Lung (tissue), 11 donors: ENCODE measurements at regions not wholly inside any gene's neighbourhood (a gene's known extent, or its start where the extent isn't known, plus 50 kb on each side); places are given as distances from the start of the nearest gene placed in this dataset.

Experiments
- ATAC-seq: fragments of 200-7000 bp; cut with Tn5 transposase; one replicate; pipeline ENCODE4 v1.9.1; 2020; ENCODE audit warnings: moderate number of reproducible peaks; ENCODE audit not compliant: insufficient read depth, low FRiP score
- DNase-seq, 3 donors: peaks; one replicate each; pipeline ENCODE4 v3.0.0-alpha.2; 2013 to 2017
- H3K27ac ChIP-seq, 2 donors: one replicate each; pipeline ENCODE4 v1.5.1; 2013; ENCODE audit warnings: mild to moderate bottlenecking in 2 of 2, moderate library complexity in 2 of 2, control low read depth in 1 of 2, inconsistent platforms in 1 of 2, low read depth in 1 of 2, low read length in 1 of 2
- H3K27me3 ChIP-seq, 3 donors: one replicate each; pipeline ENCODE4 v1.5.1; 2013; ENCODE audit warnings: low read length in 2 of 3; ENCODE audit not compliant: control insufficient read depth in 3 of 3, insufficient read depth in 3 of 3
- H3K36me3 ChIP-seq, 4 donors: one replicate each; pipeline ENCODE4 v1.5.1; 2013; ENCODE audit warnings: low read length in 4 of 4, mild to moderate bottlenecking in 1 of 4, moderate library complexity in 1 of 4; ENCODE audit not compliant: control insufficient read depth in 4 of 4, insufficient read depth in 4 of 4
- H3K4me1 ChIP-seq, 5 donors: one replicate each; pipeline ENCODE4 v1.5.1; 2013; ENCODE audit warnings: low read length in 5 of 5, mild to moderate bottlenecking in 2 of 5, moderate library complexity in 1 of 5; ENCODE audit not compliant: control insufficient read depth in 5 of 5, insufficient read depth in 5 of 5
- H3K4me3 ChIP-seq: one replicate; pipeline ENCODE4 v1.5.1; 2013; ENCODE audit warnings: mild to moderate bottlenecking, control low read depth, moderate library complexity
- H3K9ac ChIP-seq, 2 donors: one replicate each; pipeline ENCODE4 v1.5.1; 2013; ENCODE audit warnings: low read length in 2 of 2, control low read depth in 1 of 2; ENCODE audit not compliant: insufficient read depth in 1 of 2
- H3K9me3 ChIP-seq, 4 donors: one replicate each; pipeline ENCODE4 v1.5.1; 2013; ENCODE audit warnings: low read length in 3 of 4, mild to moderate bottlenecking in 1 of 4, moderate library complexity in 1 of 4; ENCODE audit not compliant: control insufficient read depth in 4 of 4, insufficient read depth in 3 of 4
- CTCF ChIP-seq: IDR thresholded peaks from 2 replicates; pipeline ENCODE4 v1.5.1; 2012; ENCODE audit warnings: mild to moderate bottlenecking; ENCODE audit errors: control extremely low read depth, extremely low read depth
- WGBS, 2 donors: extraction: QIAGEN DNeasy Blood & Tissue Kit; methylation state at CpG; one replicate each; pipeline ENCODE4 v1.1.7; 2013; 5-methylcytosine and 5-hydroxymethylcytosine counted together
- donor health status: control.
- donor health status: control.
- donor health status: Bipolar disorder and iron deficiency.
- donor health status: healthy.
- donor health status: DM: yes; HTN: yes; CAD: no.

GRCh38 chr2:145116056-145116455 is 596.1 kb upstream of the ZEB2 start:
- no peaks in the 10 kb centered on the region for H3K36me3 ChIP-seq
- WGBS, 2 donors = 95 to 97% methylated on average over 2 of the region's 2 CpGs
- no peak overlapping the region for H3K9ac ChIP-seq
- peaks cover 0 to 19% (median 8%) of the 10 kb centered on the region in 5 donors for H3K4me1 ChIP-seq
- H3K27me3 ChIP-seq = no peaks in the 10 kb centered on the region
- TF ChIP-seq CTCF = no peak
- no peak overlapping the region for H3K4me3 ChIP-seq
- ATAC-seq (no peak), DNase-seq (no peak)
- no peak overlapping the region for H3K27ac ChIP-seq
- no peaks in the 10 kb centered on the region for H3K9me3 ChIP-seq

- no peak overlapping the region for H3K27ac ChIP-seq
- ATAC-seq (no peak), DNase-seq (no peak)
- no peaks in the 10 kb centered on the region for H3K9me3 ChIP-seq
- H3K4me1 ChIP-seq = peaks cover 0 to 19% (median 8%) of the 10 kb centered on the region in 5 donors
- H3K9ac ChIP-seq = no peak overlapping the region
- TF ChIP-seq CTCF = no peak
- no peaks in the 10 kb centered on the region for H3K27me3 ChIP-seq
- no peaks in the 10 kb centered on the region for H3K36me3 ChIP-seq
- 63 to 82% methylated on average over 2 of the region's 2 CpGs for WGBS, 2 donors
- no peak overlapping the region for H3K4me3 ChIP-seq
Measured at GRCh38 chr2:145114726-145115125, 594.8 kb upstream of the ZEB2 start.

- Histone ChIP-seq H3K4me1 (peaks cover 0 to 19% (median 8%) of the 10 kb centered on the region in 5 donors), H3K9me3 (no peaks in the 10 kb centered on the region), H3K27me3 (no peaks in the 10 kb centered on the region), H3K4me3 (no peak overlapping the region), H3K9ac (no peak overlapping the region), H3K36me3 (no peaks in the 10 kb centered on the region), H3K27ac (no peak overlapping the region)
- ATAC-seq (no peak), DNase-seq (no peak)
- TF ChIP-seq CTCF = no peak
Measured at GRCh38 chr2:145112467-145112866, 592.5 kb upstream of the ZEB2 start.

- Histone ChIP-seq H3K9me3 (no peaks in the 10 kb centered on the region), H3K4me3 (no peak overlapping the region), H3K27ac (no peak overlapping the region), H3K27me3 (no peaks in the 10 kb centered on the region), H3K9ac (no peak overlapping the region), H3K36me3 (no peaks in the 10 kb centered on the region), H3K4me1 (peaks cover 0 to 15% (median 5%) of the 10 kb centered on the region in 5 donors)
- ATAC-seq (no peak), DNase-seq (no peak)
- TF ChIP-seq CTCF = no peak
- 86 to 92% methylated on average over 3 of the region's 3 CpGs for WGBS, 2 donors
Measured at GRCh38 chr2:145110668-145111356, 590.9 kb upstream of the ZEB2 start.
